Lower lobe of right lung (tissue), 2 donors: ENCODE measurements at regions not wholly inside any gene's neighbourhood (a gene's known extent, or its start where the extent isn't known, plus 50 kb on each side); places are given as distances from the start of the nearest gene placed in this dataset.

Experiments
- ATAC-seq, 2 donors: fragments of 200-7000 bp; cut with Tn5 transposase; one replicate each; pipeline ENCODE4 v1.9.1; 2020 to 2022; ENCODE audit warnings: mild to moderate bottlenecking in 2 of 2, moderate library complexity in 2 of 2
- DNase-seq: peaks from one replicate; pipeline ENCODE4 v3.0.0-alpha.2; 2020
- H3K27ac ChIP-seq: fragments of 200-600 bp; one replicate; pipeline ENCODE4 v1.8.0; 2022
- H3K27me3 ChIP-seq: fragments of 200-600 bp; one replicate; pipeline ENCODE4 v1.8.0; 2022; ENCODE audit warnings: low read depth
- H3K36me3 ChIP-seq: fragments of 200-600 bp; one replicate; pipeline ENCODE4 v1.8.0; 2022; ENCODE audit warnings: mild to moderate bottlenecking
- H3K4me1 ChIP-seq: fragments of 200-600 bp; one replicate; pipeline ENCODE4 v1.8.0; 2022
- H3K4me3 ChIP-seq: fragments of 200-600 bp; one replicate; pipeline ENCODE4 v1.8.0; 2022; ENCODE audit warnings: mild to moderate bottlenecking
- H3K9me3 ChIP-seq: fragments of 200-600 bp; one replicate; pipeline ENCODE4 v1.8.0; 2022
- CTCF ChIP-seq: fragments of 200-600 bp; IDR thresholded peaks from one replicate; pipeline ENCODE4 v1.8.0; 2022; ENCODE audit warnings: antibody characterized with exemption, mild to moderate bottlenecking
- intact Hi-C: fragments of 100-400 bp; cut with DNase I; formaldehyde crosslinking; loops from one replicate; pipeline ENCODE4 v1.11.0; 2022
- donor health status: DM: no; HTN: yes; CAD: no; lungs with severe emphysema.

DNA sequence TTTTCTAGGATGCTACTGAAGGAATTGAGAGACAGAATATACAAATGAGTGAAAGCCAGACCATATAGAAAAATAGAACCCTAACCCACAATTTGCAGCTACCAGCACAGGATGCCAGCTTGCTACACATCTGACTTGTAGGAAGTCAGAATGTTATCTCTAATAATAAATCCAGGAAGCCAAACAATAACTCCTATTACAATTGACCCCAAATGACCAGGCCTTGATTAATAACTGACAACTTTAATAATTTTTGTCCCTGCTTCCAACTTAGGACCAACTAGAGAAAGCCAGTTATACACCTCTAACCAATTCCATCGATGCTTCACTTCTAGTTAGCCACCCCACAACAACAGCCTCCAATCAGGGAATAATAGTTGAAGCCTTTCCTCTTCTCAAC, 193.4 kb downstream of the CASP12 start:
- peak overlapping the region; percentile 58 for H3K27ac ChIP-seq
- H3K4me3 ChIP-seq, result no peak overlapping the region
- DNase-seq (no peak), ATAC-seq (no peak)
- intact Hi-C loops, result no loop called here
- no peaks in the 10 kb centered on the region for H3K36me3 ChIP-seq
- no peaks in the 10 kb centered on the region for H3K27me3 ChIP-seq
- no peak for TF ChIP-seq CTCF
- peaks cover 28% of the 10 kb centered on the region for H3K4me1 ChIP-seq
- H3K9me3 ChIP-seq, result no peaks in the 10 kb centered on the region

GRCh38 chr11:104704146-104704830, 194.0 kb downstream of the CASP12 start:
- peaks cover 28% of the 10 kb centered on the region for H3K4me1 ChIP-seq
- no peaks in the 10 kb centered on the region for H3K27me3 ChIP-seq
- no peaks in the 10 kb centered on the region for H3K36me3 ChIP-seq
- TF ChIP-seq CTCF, result no peak
- H3K27ac ChIP-seq, result no peak overlapping the region
- no peaks in the 10 kb centered on the region for H3K9me3 ChIP-seq
- intact Hi-C loops, result no loop called here
- no peak for ATAC-seq
- H3K4me3 ChIP-seq, result no peak overlapping the region
- DNase-seq, result no peak

GRCh38 chr11:104700609-104701008, 197.7 kb downstream of the CASP12 start:
- intact Hi-C loops, result no loop called here
- no peaks in the 10 kb centered on the region for H3K36me3 ChIP-seq
- no peaks in the 10 kb centered on the region for H3K9me3 ChIP-seq
- H3K4me3 ChIP-seq, result no peak overlapping the region
- ATAC-seq (peak; percentile 37 to 48), DNase-seq (no peak)
- TF ChIP-seq CTCF, result no peak
- H3K27me3 ChIP-seq, result no peaks in the 10 kb centered on the region
- H3K27ac ChIP-seq, result no peak overlapping the region
- peaks cover 16% of the 10 kb centered on the region for H3K4me1 ChIP-seq

- H3K27me3 ChIP-seq, result no peaks in the 10 kb centered on the region
- intact Hi-C loops, result no loop called here
- no peak for TF ChIP-seq CTCF
- ATAC-seq (no peak), DNase-seq (no peak)
- no peak overlapping the region for H3K27ac ChIP-seq
- H3K36me3 ChIP-seq, result no peaks in the 10 kb centered on the region
- H3K4me1 ChIP-seq, result peaks cover 10% of the 10 kb centered on the region
- H3K9me3 ChIP-seq, result no peaks in the 10 kb centered on the region
- no peak overlapping the region for H3K4me3 ChIP-seq
Observed at GRCh38 chr11:104699981-104700380, 198.3 kb downstream of the CASP12 start.

- no peak for TF ChIP-seq CTCF
- H3K36me3 ChIP-seq, result no peaks in the 10 kb centered on the region
- DNase-seq (no peak), ATAC-seq (no peak)
- no peaks in the 10 kb centered on the region for H3K27me3 ChIP-seq
- peaks cover 4% of the 10 kb centered on the region for H3K4me1 ChIP-seq
- no peak overlapping the region for H3K27ac ChIP-seq
- no peaks in the 10 kb centered on the region for H3K9me3 ChIP-seq
- no peak overlapping the region for H3K4me3 ChIP-seq
- intact Hi-C loops, result no loop called here
Observed at GRCh38 chr11:104695065-104695463, 203.2 kb downstream of the CASP12 start.
